HEK293T (cell line): ENCODE measurements at regions not wholly inside any gene's neighbourhood (a gene's known extent, or its start where the extent isn't known, plus 50 kb on each side); places are given as distances from the start of the nearest gene placed in this dataset.

Experiments used
- ARNT ChIP-seq: fragments of 450-650 bp; IDR thresholded peaks from 2 replicates; pipeline ENCODE4 v1.6.1; 2017; ENCODE audit warnings: mild to moderate bottlenecking
- BHLHE40 ChIP-seq: fragments of 450-650 bp; IDR thresholded peaks from 2 replicates; pipeline ENCODE4 v1.6.1; 2016; ENCODE audit warnings: mild to moderate bottlenecking, moderate library complexity, borderline replicate concordance
- ELF4 ChIP-seq: fragments of 450-650 bp; IDR thresholded peaks from 2 replicates; pipeline ENCODE4 v1.6.1; 2017; ENCODE audit warnings: antibody characterized with exemption
- FOXA1 ChIP-seq: fragments of 450-650 bp; IDR thresholded peaks from 2 replicates; pipeline ENCODE4 v1.6.1; 2016; ENCODE audit warnings: mild to moderate bottlenecking
- FOXK2 ChIP-seq: fragments of 450-650 bp; IDR thresholded peaks from 2 replicates; pipeline ENCODE4 v1.6.1; 2016; ENCODE audit warnings: mild to moderate bottlenecking
- HDGF ChIP-seq: fragments of 450-650 bp; IDR thresholded peaks from 2 replicates; pipeline ENCODE4 v1.6.1; 2017; ENCODE audit warnings: antibody characterized with exemption, borderline replicate concordance
- L3MBTL2 ChIP-seq: fragments of 450-650 bp; conservative IDR thresholded peaks from 2 replicates; pipeline ENCODE4 v1.6.1; 2016; ENCODE audit warnings: mild to moderate bottlenecking
- NFRKB ChIP-seq: fragments of 450-650 bp; IDR thresholded peaks from 2 replicates; pipeline ENCODE4 v1.6.1; 2016; ENCODE audit warnings: mild to moderate bottlenecking, moderate library complexity
- PKNOX1 ChIP-seq: fragments of 450-650 bp; IDR thresholded peaks from 2 replicates; pipeline ENCODE4 v1.6.1; 2016
- SUZ12 ChIP-seq: fragments of 450-650 bp; IDR thresholded peaks from 2 replicates; pipeline ENCODE4 v1.6.1; 2016; ENCODE audit warnings: mild to moderate bottlenecking

- TF ChIP-seq NFRKB (no peak), FOXK2 (no peak), ARNT (no peak), BHLHE40 (no peak), FOXA1 (no peak), PKNOX1 (no peak), HDGF (no peak), ELF4 (no peak), SUZ12 (no peak), L3MBTL2 (no peak)
These were observed 77.1 kb upstream of the RPS6KA2 start for GRCh38 chr6:166704171-166704570.
